HG03460 (cell line): ENCODE measurements at regions not wholly inside any gene's neighbourhood (a gene's known extent, or its start where the extent isn't known, plus 50 kb on each side); places are given as distances from the start of the nearest gene placed in this dataset.
"Not testable (repeated sequence)": the region's sequence is repeated elsewhere in the genome, so short reads cannot be mapped to it uniquely, and the experiment has no call there.

Source experiments
- ATAC-seq: cut with Tn5 transposase; IDR thresholded peaks from one replicate; pipeline ENCODE4 v1.9.1; 2021; ENCODE audit not compliant: unreplicated experiment

- ATAC-seq, result no peak
Measured at GRCh38 chr6:134585517-134585873, 267.6 kb upstream of the SGK1 start.

DNA sequence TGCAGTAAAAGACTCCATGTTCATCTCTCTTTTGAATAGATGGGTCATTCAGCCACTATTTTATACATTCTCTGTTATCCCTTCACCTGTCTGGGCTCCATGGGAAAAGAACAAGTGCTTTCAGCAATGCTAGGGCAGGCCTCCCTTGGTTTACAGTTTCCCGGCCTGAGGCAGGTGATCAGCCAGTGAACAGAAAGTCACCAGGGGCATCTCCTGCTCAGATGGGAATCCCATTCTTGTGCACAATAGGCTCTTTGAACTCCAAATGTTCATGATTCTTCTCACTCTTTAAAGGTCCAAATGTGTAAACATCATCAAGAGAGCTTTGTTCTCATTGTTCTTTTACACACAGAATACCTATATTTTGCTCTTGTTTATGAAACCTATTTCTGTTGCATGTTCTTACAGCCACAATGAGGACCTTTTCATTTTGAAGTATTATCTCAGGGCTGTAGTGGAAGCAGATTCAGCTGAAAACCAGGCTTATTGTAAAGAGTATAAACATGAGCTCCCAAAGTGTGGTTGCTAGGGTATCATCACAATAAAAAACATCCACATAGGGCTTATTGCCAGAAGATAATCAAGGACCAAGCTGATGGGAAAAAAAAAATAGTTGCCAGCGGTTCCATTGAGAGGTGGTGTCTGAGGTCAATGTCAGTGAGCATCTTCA, 267.1 kb upstream of the SGK1 start:
- ATAC-seq, result no peak

DNA sequence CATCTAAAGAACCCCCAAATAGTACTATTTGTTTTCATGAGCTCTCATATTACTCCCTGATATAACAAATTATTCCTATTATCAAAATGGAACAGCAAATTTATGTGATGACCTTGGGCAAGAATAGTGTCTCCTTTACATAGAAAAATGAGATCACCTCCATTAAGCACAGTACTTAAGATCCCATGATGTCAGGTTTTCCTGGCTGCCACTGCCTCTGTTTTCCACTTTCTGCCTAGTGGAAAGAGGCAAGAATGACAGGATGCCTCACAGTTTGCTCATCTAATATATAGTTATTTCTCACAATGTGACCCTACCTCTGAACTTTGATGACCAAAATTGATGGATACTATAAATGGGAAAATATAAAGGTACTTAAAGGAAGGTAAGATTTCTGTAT, 260.1 kb upstream of the SGK1 start:
- ATAC-seq, result no peak

DNA sequence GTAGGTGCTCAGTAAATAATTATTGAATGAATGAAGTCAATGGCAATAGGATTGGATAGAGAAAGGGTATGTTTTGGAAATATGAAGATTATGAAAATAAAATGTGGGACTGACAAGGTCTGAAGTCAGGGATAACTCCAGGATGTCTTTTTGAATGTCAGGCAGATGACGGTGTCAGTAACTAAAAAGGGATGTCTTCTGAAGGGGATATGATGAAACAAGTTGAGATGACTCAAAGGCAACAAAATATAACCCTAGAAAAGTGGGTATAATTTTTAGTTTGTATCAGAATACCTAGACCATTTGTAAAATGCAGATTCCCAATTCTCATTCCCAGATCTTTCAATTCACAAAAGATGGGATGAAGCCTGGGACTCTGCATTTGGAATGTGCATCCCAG, 257.3 kb upstream of the SGK1 start:
- ATAC-seq, result no peak

- no peak for ATAC-seq
Measured at GRCh38 chr6:134574491-134574890, 256.6 kb upstream of the SGK1 start.

DNA sequence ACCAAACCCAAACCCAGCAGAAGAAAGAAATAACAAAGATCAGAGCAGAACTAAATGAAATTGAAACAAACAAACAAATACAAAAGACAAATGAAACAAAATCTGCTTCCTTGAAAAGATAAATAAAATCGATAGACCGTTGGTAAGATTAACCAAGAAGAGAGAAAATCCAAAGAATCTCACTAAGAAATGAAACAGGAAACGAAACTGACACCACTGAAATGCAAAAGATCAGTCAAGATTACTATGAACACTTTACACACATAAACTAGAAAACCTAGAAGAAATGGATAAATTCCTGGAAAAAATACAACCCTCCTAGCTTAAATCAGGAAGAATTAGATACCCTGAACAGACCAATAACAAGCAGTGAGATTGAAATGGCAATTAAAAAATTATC, 252.1 kb upstream of the SGK1 start:
- not testable (repeated sequence) for ATAC-seq

DNA sequence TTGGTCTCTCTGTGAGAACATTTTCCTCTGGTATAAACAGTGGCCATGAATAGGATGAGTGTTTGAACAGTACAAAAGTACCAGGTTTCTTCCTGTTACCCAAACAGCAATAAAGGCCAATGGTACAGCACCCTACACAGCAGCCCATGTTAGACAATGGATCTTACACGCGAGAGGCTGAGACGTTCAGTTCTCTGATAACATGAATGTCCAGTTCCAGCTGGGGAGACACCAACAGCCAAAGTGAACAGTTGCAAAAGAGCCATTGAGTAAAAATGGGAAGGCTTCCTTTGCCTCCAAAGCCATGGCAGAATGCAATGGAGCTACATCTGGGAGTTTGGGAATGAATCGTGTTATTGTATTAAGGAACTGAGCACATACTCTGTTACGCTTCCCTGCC, 246.8 kb upstream of the SGK1 start:
- no peak for ATAC-seq

DNA sequence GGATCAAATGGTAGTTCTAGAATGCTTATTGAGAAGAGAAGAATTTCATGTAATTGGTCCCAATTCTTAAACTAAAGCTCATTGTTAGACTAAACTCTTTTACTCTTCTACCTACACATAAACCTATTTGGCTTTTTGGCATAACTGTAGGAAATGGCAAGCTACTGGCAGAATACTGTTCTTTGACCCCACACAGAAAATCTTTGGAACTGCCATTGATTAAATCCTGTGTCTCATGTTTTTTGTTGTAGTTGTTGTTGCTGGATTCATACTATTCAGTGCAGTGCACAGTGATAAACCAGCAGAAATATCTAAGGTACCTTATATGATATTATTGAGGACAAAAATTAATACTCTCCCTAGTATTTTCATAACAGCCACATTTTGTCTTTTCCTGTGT, 242.1 kb upstream of the SGK1 start:
- ATAC-seq, result no peak

- no peak for ATAC-seq
Measured at GRCh38 chr6:134557509-134557908, 239.6 kb upstream of the SGK1 start.

DNA sequence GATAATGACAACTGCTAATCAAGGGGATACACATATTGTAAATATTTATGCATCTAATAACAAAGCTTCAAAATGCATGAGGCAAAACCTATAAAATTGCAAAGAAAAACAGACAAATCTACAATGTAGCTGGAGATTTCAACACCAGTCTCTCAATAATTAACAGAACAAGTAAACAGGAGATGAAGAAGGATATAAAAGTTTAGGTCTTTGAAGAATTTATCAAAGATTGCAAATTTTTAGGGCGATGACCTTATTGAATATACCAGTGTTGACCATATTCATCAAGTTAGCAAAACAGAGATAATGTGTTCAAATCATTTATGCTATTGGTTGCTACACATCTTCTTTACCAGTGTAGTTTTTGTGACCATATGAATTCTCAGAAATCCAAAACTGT, 237.8 kb upstream of the SGK1 start:
- no peak for ATAC-seq

DNA sequence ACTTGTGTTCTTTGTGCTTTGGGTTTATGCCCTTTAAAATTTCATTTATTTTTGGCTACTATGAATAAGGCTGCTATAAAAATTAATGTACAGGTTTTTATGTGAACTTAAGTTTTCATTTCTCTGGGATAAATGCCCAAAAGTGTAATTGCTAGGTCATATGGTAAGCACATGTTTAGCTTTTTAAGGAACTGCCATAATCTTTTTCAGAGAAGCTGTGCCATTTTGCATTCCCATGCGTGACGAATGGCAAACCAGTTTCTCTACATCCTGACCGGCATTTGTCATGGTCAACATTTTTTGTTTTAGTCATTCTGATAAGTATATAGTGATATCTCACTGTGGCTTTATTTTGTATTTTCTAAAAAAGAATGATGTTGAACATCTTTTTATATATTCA, 236.0 kb upstream of the SGK1 start:
- no peak for ATAC-seq

- no peak for ATAC-seq
Measured at GRCh38 chr6:134551245-134551960, 233.5 kb upstream of the SGK1 start.

GRCh38 chr6:134550604-134551003, 232.7 kb upstream of the SGK1 start:
- no peak for ATAC-seq

- ATAC-seq, result no peak
Measured at GRCh38 chr6:134549854-134550253, 231.9 kb upstream of the SGK1 start.

DNA sequence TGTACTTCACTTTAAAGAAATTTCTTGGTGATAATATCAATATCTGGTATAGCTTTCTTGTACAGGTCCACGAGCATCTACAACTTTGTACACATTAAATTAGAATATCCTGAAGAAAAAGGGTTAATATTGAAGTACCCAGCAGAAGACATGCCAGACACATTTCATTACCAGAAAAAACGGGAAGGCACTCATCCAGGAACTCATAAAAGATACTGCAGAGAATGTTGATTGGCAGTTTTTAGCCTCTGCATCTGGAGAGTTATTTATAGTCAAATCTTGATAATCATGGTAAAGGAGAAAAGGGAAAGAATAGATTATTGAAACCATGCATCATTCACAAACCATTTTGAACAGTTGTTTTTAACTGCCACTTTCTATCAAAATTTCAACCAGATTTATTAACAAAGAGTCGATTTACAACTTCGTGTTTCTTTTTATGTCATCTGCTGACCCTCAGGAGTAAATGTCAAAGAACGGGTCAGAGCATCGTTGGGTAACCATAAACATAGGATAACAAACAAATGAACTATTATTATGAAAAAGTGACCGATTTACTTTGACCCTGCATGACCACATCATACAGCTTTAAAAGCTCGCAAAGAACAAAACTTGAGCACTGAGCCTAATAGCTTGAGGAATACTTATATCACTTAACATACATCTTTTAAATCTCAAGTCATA, 229.2 kb upstream of the SGK1 start:
- no peak for ATAC-seq

DNA sequence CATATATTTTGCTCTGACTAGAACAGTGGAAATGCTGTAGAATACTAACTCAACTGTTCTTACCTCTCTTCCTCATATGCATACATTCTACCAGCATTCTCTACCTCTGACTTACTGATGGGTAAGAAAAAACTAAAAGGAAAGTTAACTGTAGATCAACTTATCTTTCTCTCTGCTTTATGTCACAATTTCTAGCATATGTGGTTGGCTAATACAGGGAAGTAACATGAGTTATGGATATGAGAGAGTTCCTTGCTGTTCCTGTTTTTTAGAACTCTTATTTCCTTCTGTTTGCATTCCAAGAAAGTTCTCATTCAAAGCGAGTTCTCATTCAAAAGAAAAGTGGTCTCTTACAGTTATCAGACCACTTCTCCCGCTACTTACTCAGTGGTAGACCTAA, 226.8 kb upstream of the SGK1 start:
- ATAC-seq, result no peak

GRCh38 chr6:134543128-134543527, 225.2 kb upstream of the SGK1 start:
- no peak for ATAC-seq

GRCh38 chr6:134541001-134541400, 223.1 kb upstream of the SGK1 start:
- ATAC-seq, result no peak

- no peak for ATAC-seq
Measured at GRCh38 chr6:134539865-134540323, 222.0 kb upstream of the SGK1 start.

- ATAC-seq, result not testable (repeated sequence)
Measured at GRCh38 chr6:134537765-134538164, 219.9 kb upstream of the SGK1 start.

GRCh38 chr6:134537146-134537555, 219.2 kb upstream of the SGK1 start:
- no peak for ATAC-seq

DNA sequence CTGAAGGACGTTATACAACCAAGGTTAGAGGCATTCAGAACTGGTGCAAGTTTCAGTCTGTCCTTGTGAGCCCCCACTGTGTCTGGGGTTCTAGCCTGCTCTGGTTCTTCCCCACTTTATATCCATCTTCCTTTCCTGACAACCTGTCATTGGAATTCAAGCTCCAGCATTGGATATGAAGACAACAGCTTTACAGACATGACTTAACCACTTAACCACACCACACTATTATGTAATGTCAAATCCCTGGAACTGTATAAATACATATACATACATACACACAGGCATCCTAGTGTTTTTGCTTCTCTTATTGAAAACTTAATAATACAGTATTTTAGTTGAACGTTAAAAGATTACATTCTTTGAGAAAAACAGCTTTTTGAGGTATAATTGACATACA, 217.9 kb upstream of the SGK1 start:
- no peak for ATAC-seq
